NCI-H2196 (cell line): ENCODE measurements at regions not wholly inside any gene's neighbourhood (a gene's known extent, or its start where the extent isn't known, plus 50 kb on each side); places are given as distances from the start of the nearest gene placed in this dataset.
"Not testable (repeated sequence)": the region's sequence is repeated elsewhere in the genome, so short reads cannot be mapped to it uniquely, and the experiment has no call there.

ENCODE experiments used
- DNase-seq: peaks from one replicate; lab custom pipeline; 2025; ENCODE audit not compliant: unreplicated experiment; lab: John Stamatoyannopoulos, UW

DNA sequence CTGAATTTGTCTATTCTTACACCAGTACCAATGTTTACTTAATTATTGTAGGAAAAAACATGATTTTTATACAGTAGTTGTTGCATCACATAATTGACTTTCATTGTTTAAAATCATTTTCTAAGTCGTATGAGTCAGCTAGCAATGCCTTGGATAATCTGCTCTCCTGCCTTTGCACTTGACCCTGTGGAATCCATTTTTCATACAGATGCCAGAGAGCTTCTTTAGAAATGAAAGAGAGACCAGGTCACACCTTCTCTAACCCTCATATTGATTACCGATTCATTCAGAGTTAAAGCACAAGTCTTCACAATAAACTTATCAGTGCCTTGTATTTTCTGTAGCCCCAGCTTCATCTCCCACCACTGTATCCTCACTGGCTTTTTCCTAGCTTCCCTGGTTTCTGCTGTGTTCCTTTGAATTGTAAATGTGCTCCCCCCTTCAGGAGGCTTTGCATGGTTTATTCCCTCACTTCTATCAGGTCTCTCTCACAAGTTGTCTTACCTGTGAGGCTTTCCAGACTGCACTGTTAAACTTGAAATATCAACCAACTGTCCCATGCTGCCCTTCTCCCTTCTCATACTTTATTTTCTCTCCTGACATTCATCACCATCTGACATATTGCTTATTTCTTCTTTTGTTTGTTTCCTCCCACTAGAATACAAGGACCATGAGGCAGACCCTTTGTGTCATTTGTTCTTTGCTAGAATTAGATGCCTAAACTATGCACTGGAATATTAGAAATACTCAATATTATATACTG lies 662.0 kb upstream of the GBE1 start:
- DNase-seq, result no peak

DNA sequence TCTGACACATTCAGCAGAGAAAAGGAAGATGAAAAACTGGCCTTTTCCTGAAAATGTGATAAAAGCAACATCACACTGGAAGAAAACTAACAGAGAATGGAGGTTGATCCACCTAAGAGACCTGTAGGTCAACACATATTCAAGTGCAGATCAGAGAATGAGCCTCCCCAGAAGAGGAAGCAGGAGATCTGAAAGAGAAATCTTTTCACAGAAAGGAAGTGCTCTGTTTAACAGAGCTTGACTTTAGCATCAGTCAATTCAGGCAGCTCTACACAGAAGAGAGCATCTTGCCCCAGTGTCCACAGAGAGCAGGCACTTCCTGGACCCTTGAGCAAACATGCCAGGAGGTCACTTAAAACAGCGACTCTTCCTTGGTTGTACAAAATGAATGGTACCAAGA lies 655.4 kb upstream of the GBE1 start:
- no peak for DNase-seq

- no peak for DNase-seq
Measured at GRCh38 chr3:82416349-82416748, 654.9 kb upstream of the GBE1 start.

DNA sequence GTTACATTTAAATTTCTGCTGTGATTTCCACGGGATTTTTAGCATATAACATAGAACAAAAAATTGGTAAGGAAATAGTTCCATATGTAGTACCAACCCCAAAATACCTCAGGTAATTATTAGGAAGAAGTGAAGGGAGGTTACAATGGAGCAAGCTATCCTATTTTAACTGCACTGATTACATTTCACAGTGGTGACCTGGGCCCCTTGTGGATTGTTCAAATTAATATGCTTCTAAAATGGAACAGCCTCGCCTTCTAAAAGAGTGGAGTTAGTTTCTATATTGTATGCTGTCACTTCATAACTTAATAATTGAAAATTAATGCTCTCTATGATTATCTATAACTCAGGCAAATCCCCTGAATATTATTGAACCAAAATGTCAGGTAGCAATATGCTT lies 651.7 kb upstream of the GBE1 start:
- no peak for DNase-seq

GRCh38 chr3:82410366-82410765 lies 648.9 kb upstream of the GBE1 start:
- DNase-seq, result no peak

DNA sequence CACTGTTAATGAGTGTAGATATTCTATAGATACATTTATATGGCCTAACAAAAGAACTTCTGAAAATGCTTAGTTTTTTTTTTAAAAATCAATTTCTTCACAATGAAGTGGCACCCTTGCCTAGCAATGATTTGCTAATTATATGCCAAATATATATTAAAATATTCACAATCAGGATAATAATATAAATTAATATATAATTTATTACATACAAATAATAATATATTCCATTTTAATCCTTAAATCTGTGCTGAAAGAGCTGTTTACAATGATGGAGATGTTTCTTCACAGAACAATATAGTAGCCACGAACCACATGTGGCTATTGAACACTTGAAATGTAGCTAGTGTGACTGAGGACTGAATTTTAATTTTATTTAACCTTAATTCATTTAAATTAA lies 648.4 kb upstream of the GBE1 start:
- DNase-seq, result no peak

DNA sequence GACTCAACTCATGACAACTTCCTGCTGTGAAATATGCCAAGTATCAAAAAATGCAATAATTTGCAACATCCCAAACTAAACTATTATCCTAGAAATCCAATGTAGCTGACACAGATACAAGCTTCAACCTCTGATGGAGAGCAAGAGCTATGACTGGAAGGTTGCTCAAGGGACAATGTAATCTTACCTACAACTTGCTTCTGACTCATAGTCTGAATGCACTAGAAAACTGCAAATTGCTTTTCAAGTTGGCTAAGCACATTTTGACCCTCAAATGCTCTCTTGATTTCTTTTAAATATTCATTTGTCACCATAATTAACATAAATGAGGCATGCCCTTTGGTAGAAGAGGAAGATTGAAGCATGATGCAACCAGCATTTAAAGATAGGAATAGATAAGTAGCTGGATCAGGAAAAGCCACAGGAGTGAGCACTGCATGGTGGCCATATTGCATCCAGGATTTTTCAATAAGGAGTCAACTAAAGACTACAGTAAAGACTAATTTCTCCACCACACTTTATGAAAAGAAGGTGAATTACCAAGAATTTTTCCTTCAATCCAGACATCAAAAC lies 630.8 kb upstream of the GBE1 start:
- no peak for DNase-seq

- DNase-seq, result no peak
Measured at GRCh38 chr3:82390868-82391267, 629.4 kb upstream of the GBE1 start.

- no peak for DNase-seq
Measured at GRCh38 chr3:82386647-82387046, 625.2 kb upstream of the GBE1 start.

GRCh38 chr3:82384181-82384580 lies 622.7 kb upstream of the GBE1 start:
- no peak for DNase-seq

DNA sequence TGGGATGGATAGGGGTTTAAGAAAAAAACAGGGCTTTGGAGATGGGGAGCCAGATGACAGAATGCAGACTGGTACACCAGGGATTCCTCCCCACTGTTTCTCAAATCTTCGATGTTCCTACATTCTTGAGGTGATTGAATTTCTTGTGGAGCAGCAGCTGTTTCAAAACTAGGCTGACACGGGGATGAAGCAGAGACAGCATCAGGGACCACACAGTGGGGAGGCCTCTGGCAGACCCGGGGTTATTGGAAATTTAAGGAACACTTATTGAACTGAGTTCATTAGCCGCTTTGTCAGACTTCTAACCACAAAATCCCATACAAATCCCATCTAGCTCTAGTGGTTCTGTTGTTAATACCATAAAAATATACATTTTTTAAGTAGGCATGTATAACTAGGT lies 621.4 kb upstream of the GBE1 start:
- no peak for DNase-seq

DNA sequence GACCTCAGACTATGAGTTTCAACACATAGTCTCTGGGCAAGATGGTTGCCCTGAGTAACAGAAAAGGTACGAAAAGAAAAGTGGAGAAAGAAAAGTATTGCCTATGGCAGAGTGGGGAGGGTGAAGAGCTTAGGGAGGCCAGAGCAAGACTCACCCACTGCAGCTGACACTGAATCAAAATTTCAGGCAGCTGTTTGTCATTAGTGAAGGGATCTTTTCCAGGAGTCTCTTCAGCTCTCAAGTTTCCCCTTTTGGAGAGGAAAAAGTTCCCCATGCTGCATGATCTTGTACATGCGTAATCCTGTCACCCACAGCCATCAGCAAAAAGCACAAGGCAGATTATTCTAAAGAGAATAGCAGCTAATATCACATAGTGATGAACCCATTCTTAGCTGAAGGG lies 616.9 kb upstream of the GBE1 start:
- DNase-seq, result no peak

- peak; percentile 3 for DNase-seq
Measured at GRCh38 chr3:82376883-82377282, 615.4 kb upstream of the GBE1 start.

GRCh38 chr3:82373833-82374232 lies 612.4 kb upstream of the GBE1 start:
- DNase-seq, result not testable (repeated sequence)

DNA sequence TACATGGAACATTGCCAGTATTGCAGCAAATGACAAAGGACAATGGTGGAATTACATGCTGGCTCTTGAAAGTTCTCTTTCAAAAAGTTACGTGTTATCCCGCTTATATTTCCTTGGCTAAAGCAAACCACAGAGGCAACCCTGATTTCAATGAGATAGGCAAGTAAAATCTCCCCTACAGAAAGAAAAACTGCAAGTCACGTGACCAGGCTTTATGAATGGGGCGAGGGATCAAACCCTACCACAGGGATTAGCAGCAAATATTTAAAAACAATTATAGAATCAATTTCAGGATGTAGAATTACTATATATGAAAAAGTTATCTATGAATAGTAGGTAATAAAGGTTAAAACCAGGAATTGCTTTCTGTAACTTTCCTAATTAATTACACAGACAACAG lies 603.4 kb upstream of the GBE1 start:
- DNase-seq, result no peak

DNA sequence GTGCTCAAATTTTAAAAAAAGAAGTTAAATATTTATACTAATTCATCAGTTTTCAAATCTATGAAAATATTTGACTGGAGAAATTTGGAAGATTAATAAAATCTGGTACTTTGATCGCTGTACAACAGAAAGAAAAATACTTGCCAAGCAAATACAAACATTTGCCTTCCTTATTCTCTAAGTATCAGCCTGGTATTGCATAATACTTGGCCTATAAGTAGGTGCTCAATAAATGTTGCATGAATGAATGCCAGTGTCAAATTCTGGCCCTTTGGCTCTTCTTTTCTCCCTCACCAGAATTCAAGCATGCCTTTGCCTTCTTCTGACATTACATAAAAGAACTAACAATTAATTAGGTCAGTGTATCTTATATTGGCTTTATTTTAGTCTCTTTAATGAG lies 601.7 kb upstream of the GBE1 start:
- no peak for DNase-seq

DNA sequence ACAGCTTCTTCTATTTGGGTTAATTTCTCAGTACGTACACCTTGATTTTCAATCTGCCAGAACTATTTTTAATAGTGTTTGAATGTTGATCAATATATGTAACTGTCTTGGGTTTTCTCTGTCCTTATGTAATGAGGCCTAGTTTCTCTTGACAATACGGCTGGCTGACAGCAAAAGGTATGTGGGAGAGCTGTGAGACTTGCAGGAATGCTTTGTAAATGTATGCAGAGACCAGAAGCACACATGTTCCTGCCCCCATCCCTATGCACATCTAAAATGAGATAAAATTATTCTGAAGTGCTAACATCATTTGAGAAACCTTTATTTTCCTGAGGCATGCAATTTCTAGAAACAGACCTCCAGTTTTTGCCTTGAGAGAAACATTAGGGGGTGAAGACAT lies 593.8 kb upstream of the GBE1 start:
- no peak for DNase-seq

GRCh38 chr3:82354228-82354627 lies 592.8 kb upstream of the GBE1 start:
- DNase-seq, result no peak

DNA sequence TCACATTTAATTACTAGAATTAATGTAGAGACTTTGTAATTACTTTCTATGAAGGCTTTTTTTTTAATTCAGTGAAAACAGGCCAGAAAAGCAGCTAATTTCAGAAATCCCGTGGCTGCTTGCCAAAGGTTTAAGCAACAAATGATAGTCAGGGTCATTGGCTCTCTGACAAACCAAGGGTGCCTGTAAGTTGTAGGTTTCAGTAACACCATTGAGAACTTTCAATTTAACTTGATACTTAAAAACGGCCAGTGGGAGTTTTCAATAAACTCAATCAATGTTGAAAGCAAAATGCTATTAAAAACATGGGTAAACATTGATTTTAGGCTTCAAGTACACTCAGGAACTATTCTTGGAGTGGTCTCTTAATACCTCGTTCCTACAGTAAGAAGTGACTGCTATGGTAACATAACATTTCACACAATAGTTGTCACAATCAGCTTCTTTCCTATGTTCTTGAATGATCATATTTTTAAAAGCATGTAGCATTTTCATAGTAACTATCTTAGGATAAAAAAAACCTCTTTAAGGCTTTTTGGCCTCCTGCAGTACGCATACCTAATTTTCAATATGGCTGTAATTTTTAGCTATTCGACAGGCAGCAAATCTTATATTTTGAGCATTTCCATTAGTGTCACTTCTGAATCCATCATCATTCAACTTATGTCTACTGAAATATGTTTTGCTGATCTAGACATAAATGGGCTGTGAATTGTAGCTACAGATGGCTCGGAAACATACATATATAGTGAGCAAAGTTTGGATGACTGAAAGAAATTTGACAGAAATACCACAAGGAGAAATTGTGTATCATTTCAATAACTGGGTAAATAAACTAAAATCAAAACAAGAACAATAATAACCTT lies 592.1 kb upstream of the GBE1 start:
- peak; percentile 1 for DNase-seq

DNA sequence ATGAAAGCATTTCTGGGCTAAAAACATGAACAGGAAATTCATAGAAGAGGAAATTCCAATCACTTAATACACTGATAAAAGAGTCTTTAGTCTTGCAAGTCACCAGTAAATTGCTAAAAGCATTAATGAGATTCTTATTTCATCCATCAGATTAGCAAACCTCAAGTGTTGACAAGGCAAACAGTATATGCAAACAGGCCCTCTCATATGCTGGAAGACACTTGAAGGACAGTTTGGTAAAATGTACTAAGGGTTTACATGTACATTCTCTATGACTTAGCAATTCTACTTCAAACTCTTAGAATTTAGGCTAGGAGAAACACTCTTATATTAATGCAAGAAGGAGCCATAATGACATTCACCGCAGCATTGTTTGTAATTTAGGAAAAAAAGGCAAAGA lies 586.1 kb upstream of the GBE1 start:
- no peak for DNase-seq

DNA sequence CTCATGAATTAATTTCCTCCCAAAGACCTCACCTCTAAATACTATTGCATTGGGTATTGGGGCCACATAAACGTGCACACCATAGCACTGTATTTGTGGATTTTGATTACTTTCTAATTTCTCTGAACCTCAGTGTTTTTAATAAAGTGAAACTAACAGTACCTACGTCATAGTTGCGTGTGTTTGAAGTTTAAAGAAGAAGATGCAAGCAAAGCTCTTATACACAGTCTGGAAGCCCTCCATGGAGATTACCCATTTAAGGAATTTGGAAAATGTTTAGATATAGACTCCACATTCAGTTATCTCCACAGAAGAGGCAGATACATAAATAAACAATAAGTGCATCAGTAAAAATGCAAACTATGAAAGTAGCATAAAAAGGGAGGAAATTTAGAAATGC lies 581.1 kb upstream of the GBE1 start:
- DNase-seq, result no peak

- DNase-seq, result no peak
Measured at GRCh38 chr3:82329300-82329699, 567.9 kb upstream of the GBE1 start.
